ENCODE measurements at regions not wholly inside any gene's neighbourhood (a gene's known extent, or its start where the extent isn't known, plus 50 kb on each side); places are given as distances from the start of the nearest gene placed in this dataset.

DNA sequence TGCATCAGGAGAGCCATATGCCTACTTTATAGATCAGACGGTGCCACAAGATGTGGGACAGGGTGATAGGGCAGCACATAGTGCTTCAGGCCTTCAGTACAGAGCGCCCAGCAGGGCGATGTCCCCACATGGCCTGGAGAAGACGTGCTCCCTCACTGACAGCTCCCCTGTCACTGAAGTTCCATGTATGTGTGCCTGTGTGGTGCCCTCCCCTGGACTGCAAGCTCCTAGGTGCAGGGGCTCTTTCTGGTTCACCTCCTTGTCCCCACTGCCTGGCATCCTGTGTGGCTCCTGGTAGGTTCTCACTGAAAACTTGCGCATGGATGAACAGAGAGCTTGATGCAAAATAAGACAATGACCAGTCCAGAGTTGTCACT is 233.1 kb downstream of the GADD45G start (continued):
- TF ChIP-seq SP2 (IDR thresholded peaks at IDR 0.05; ENCODE audit: low read length) (no peak), SP4 (IDR thresholded peaks at IDR 0.05; ENCODE audit: low read length) (no peak)

Measured in H1 (cell line).